ENCODE measurements at regions not wholly inside any gene's neighbourhood (a gene's known extent, or its start where the extent isn't known, plus 50 kb on each side); places are given as distances from the start of the nearest gene placed in this dataset.

- in situ Hi-C loops (cut with MboI) = no loop called here
- no peaks in the 10 kb centered on the region for H3K79me2 ChIP-seq (ENCODE audit: control insufficient read depth, insufficient read depth, low read length)
- ATAC-seq (no peak), DNase-seq (ENCODE audit: low read depth, low spot score) (no peak), FAIRE-seq (no peak)
- WGBS (ENCODE audit: insufficient coverage, insufficient replicate concordance, low lambda C conversion rate, missing lambda C conversion rate) = 16% methylated on average over 4 of the region's 4 CpGs
- H3K36me3 ChIP-seq (ENCODE audit: control insufficient read depth in 2 of 2, insufficient read depth in 2 of 2, low read length in 1 of 2) = no peaks in the 10 kb centered on the region
- BruUV-seq (replicated peaks) = no TSS peak
- H3K27ac ChIP-seq (ENCODE audit: control insufficient read depth, insufficient read depth) = no peak overlapping the region
- H3K27me3 ChIP-seq (replicated peaks in 1 of 2; ENCODE audit: control insufficient read depth in 2 of 2, insufficient read depth in 2 of 2, low read length in 1 of 2) = no peaks in the 10 kb centered on the region
- H2AFZ ChIP-seq (ENCODE audit: control insufficient read depth, low read depth, low read length) = no peak overlapping the region
- RAD21 ChIA-PET (ENCODE audit: unreplicated experiment) = no interaction called here
- no peaks in the 10 kb centered on the region for H3K9me3 ChIP-seq (replicated peaks; ENCODE audit: control insufficient read depth, insufficient read depth, low read length)
- H3K9ac ChIP-seq (ENCODE audit: control insufficient read depth, insufficient read depth, low read length) = no peak overlapping the region
- TF ChIP-seq NRF1 (conservative IDR thresholded peaks at IDR 0.05; ENCODE audit: low read depth, low read length) = no peak
- TF ChIP-seq MEF2B (IDR thresholded peaks at IDR 0.05; ENCODE audit: partially characterized antibody, poor library complexity, severe bottlenecking) = no peak
- TF ChIP-seq ZBTB40 (IDR thresholded peaks at IDR 0.05; ENCODE audit: borderline replicate concordance) = no peak
- TF ChIP-seq TBL1XR1 (IDR thresholded peaks at IDR 0.05; ENCODE audit: low read depth, low read length) = no peak
- no peak for TF ChIP-seq KLF5 (IDR thresholded peaks at IDR 0.05; ENCODE audit: partially characterized antibody)
- H4K20me1 ChIP-seq (ENCODE audit: control insufficient read depth, insufficient read depth) = no peaks in the 10 kb centered on the region
- CTCF ChIA-PET = interaction anchor here (0.8 kb wide), 1 partner anchor 190 kb away, joined by 3 read pairs; no protein-coding TSS in a partner anchor
- H3K4me3 ChIP-seq = no peak overlapping the region
- no peaks in the 10 kb centered on the region for H3K4me1 ChIP-seq (ENCODE audit: control insufficient read depth, insufficient read depth, low read length)
- POLR2A ChIA-PET = no interaction called here
- SMC1A ChIA-PET (ENCODE audit: uncharacterized antibody, unreplicated experiment) = no interaction called here
- intact Hi-C loops (cut with micrococcal nuclease; ENCODE audit: unreplicated experiment) = no loop called here
- H3K4me2 ChIP-seq (ENCODE audit: control insufficient read depth, insufficient read depth) = no peak overlapping the region
These were observed 193.6 kb downstream of the IRS2 start for GRCh38 chr13:109592770-109593169.

Data from GM12878 (cell line).